NT2/D1 (cell line): ENCODE measurements at regions not wholly inside any gene's neighbourhood (a gene's known extent, or its start where the extent isn't known, plus 50 kb on each side); places are given as distances from the start of the nearest gene placed in this dataset.

ENCODE experiments used
- SUZ12 ChIP-seq: IDR thresholded peaks from 2 replicates; pipeline ENCODE4 v1.6.1; 2011; ENCODE audit not compliant: insufficient read length, insufficient read depth; ENCODE audit errors: extremely low read depth
- YY1 ChIP-seq: IDR thresholded peaks from 2 replicates; pipeline ENCODE4 v1.6.1; 2011; ENCODE audit not compliant: insufficient read length, insufficient read depth
- ZNF274 ChIP-seq: IDR thresholded peaks from 2 replicates; pipeline ENCODE4 v1.6.1; 2011; ENCODE audit warnings: mild to moderate bottlenecking, low read depth, low read length

- TF ChIP-seq YY1 (no peak), ZNF274 (no peak), SUZ12 (no peak)
Observed at GRCh38 chr2:209091056-209091455, 332.8 kb upstream of the MAP2 start.
